Vagina (tissue), 2 donors: ENCODE measurements at regions not wholly inside any gene's neighbourhood (a gene's known extent, or its start where the extent isn't known, plus 50 kb on each side); places are given as distances from the start of the nearest gene placed in this dataset.

Experiments used
- POLR2A ChIP-seq, 2 donors: fragments of 450-650 bp; IDR thresholded peaks; one replicate each; pipeline ENCODE4 v1.6.1; 2017; ENCODE audit warnings: antibody characterized with exemption in 2 of 2, mild to moderate bottlenecking in 2 of 2, moderate library complexity in 2 of 2
- POLR2AphosphoS5 ChIP-seq, 2 donors: sonication (generic); formaldehyde crosslinking; IDR thresholded peaks; one replicate each; pipeline ENCODE4 v1.9.0; 2017; ENCODE audit warnings: antibody characterized with exemption in 2 of 2, mild to moderate bottlenecking in 2 of 2, low read depth in 1 of 2; ENCODE audit not compliant: insufficient read depth in 1 of 2
- TF ChIP-seq, protein P1 (sequence below), 3 experiments: fragments of 450-650 bp in 2 of 3; fragments of 200-600 bp in 1 of 3; sonication (generic) in 1 of 3; IDR thresholded peaks; one replicate each; pipeline ENCODE4 v1.5.1; 2017 to 2019; ENCODE audit warnings: antibody characterized with exemption in 3 of 3, mild to moderate bottlenecking in 2 of 3, moderate library complexity in 2 of 3

DNA sequence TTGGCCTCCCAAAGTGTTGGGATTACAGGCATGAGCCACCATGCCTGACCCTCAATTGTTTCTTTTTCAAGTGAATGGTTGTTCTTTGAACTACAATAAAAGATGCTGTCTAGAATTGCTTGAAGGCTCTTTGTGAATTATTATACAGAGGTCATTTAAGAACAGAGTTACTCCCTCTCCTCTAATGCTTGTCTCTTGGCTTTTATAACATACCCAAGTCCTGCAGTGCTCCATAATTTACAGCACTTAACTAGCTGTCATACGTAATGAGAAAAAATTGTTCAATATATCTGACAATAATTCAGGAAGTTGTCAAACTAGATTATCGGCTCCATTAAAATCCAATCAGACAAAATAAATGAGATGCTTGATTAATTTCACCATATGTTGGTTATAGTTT, 823.0 kb upstream of the ATXN7L3B start:
- TF ChIP-seq, protein P1, sequence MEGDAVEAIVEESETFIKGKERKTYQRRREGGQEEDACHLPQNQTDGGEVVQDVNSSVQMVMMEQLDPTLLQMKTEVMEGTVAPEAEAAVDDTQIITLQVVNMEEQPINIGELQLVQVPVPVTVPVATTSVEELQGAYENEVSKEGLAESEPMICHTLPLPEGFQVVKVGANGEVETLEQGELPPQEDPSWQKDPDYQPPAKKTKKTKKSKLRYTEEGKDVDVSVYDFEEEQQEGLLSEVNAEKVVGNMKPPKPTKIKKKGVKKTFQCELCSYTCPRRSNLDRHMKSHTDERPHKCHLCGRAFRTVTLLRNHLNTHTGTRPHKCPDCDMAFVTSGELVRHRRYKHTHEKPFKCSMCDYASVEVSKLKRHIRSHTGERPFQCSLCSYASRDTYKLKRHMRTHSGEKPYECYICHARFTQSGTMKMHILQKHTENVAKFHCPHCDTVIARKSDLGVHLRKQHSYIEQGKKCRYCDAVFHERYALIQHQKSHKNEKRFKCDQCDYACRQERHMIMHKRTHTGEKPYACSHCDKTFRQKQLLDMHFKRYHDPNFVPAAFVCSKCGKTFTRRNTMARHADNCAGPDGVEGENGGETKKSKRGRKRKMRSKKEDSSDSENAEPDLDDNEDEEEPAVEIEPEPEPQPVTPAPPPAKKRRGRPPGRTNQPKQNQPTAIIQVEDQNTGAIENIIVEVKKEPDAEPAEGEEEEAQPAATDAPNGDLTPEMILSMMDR (IDR thresholded peaks at IDR 0.05), result no peak
- no peak for TF ChIP-seq POLR2A (IDR thresholded peaks at IDR 0.05)
- no peak for TF ChIP-seq POLR2AphosphoS5 (IDR thresholded peaks at IDR 0.05; ENCODE audit: insufficient read depth in 1 of 2, low read depth in 1 of 2)
